Uterus (tissue), 2 donors: ENCODE measurements at regions not wholly inside any gene's neighbourhood (a gene's known extent, or its start where the extent isn't known, plus 50 kb on each side); places are given as distances from the start of the nearest gene placed in this dataset.

Experiments
- CTCF ChIP-seq, 4 experiments: fragments of 200-600 bp in 2 of 4; fragments of 450-650 bp in 2 of 4; sonication (generic) in 2 of 4; IDR thresholded peaks; one replicate each; pipeline ENCODE4 v1.5.1; 2016 to 2019; ENCODE audit warnings: antibody characterized with exemption in 4 of 4, mild to moderate bottlenecking in 2 of 4, moderate library complexity in 1 of 4
- POLR2A ChIP-seq, 2 donors: fragments of 450-650 bp; IDR thresholded peaks; one replicate each; pipeline ENCODE4 v1.6.1; 2016; ENCODE audit warnings: antibody characterized with exemption in 2 of 2, mild to moderate bottlenecking in 1 of 2, moderate library complexity in 1 of 2

GRCh38 chr6:133191323-133191722 is 49.8 kb upstream of the EYA4 start:
- TF ChIP-seq CTCF (IDR thresholded peaks at IDR 0.05) (no peak), POLR2A (IDR thresholded peaks at IDR 0.05) (no peak)
